ENCODE measurements at regions not wholly inside any gene's neighbourhood (a gene's known extent, or its start where the extent isn't known, plus 50 kb on each side); places are given as distances from the start of the nearest gene placed in this dataset.
"Not testable (repeated sequence)": the region's sequence is repeated elsewhere in the genome, so short reads cannot be mapped to it uniquely, and the experiment has no call there.

- H3K9ac ChIP-seq (ENCODE audit: low read length), result no peak overlapping the region
- TF ChIP-seq EZH2 (IDR thresholded peaks at IDR 0.05; ENCODE audit: borderline replicate concordance, insufficient read depth, low read length, poor library complexity, severe bottlenecking) (no peak), RAD21 (conservative IDR thresholded peaks at IDR 0.05) (no peak), TAF1 (IDR thresholded peaks at IDR 0.05; ENCODE audit: low read depth) (no peak), MXI1 (conservative IDR thresholded peaks at IDR 0.05; ENCODE audit: poor library complexity, severe bottlenecking) (no peak), CTCF (IDR thresholded peaks at IDR 0.05; ENCODE audit: poor library complexity, severe bottlenecking) (no peak), SMC3 (conservative IDR thresholded peaks at IDR 0.05; ENCODE audit: poor library complexity) (no peak), EP300 (conservative IDR thresholded peaks at IDR 0.05; ENCODE audit: poor library complexity, severe bottlenecking) (no peak), POLR2AphosphoS5 (IDR thresholded peaks at IDR 0.05) (no peak)
- H4K20me1 ChIP-seq (ENCODE audit: insufficient read depth), result no peaks in the 10 kb centered on the region
- no peaks in the 10 kb centered on the region for H3K79me2 ChIP-seq (replicated peaks; ENCODE audit: insufficient read depth, low read length)
- H3F3A ChIP-seq (ENCODE audit: insufficient read depth, low read length, poor library complexity, severe bottlenecking), result no peaks in the 10 kb centered on the region
- no peak overlapping the region for H3K4me3 ChIP-seq (ENCODE audit: low read length)
- no peak overlapping the region for H2AFZ ChIP-seq (ENCODE audit: low read depth, low read length)
- peaks cover 6% of the 10 kb centered on the region for H3K27me3 ChIP-seq (ENCODE audit: insufficient read depth, low read depth, low read length)
- no peaks in the 10 kb centered on the region for H3K9me2 ChIP-seq (ENCODE audit: insufficient read depth, low read length)
- H3K4me2 ChIP-seq (ENCODE audit: low read length), result no peak overlapping the region
- no peaks in the 10 kb centered on the region for H3K36me3 ChIP-seq (ENCODE audit: insufficient read depth, low read length)
- no peaks in the 10 kb centered on the region for H3K9me3 ChIP-seq (ENCODE audit: low read length)
- no peak overlapping the region for H3K27ac ChIP-seq (ENCODE audit: low read length)
Observed at GRCh38 chr3:137583256-137583655, 180.9 kb upstream of the SOX14 start.

GRCh38 chr3:137588871-137589270, 175.2 kb upstream of the SOX14 start:
- Histone ChIP-seq H3K27me3 (ENCODE audit: insufficient read depth, low read depth, low read length) (no peaks in the 10 kb centered on the region), H3F3A (ENCODE audit: insufficient read depth, low read length, poor library complexity, severe bottlenecking) (no peaks in the 10 kb centered on the region), H3K9me2 (ENCODE audit: insufficient read depth, low read length) (no peaks in the 10 kb centered on the region), H3K27ac (ENCODE audit: low read length) (no peak overlapping the region), H3K9me3 (ENCODE audit: low read length) (no peaks in the 10 kb centered on the region), H3K79me2 (replicated peaks; ENCODE audit: insufficient read depth, low read length) (no peaks in the 10 kb centered on the region), H3K9ac (ENCODE audit: low read length) (no peak overlapping the region), H3K4me3 (ENCODE audit: low read length) (no peak overlapping the region), H3K36me3 (ENCODE audit: insufficient read depth, low read length) (no peaks in the 10 kb centered on the region), H3K4me2 (ENCODE audit: low read length) (no peak overlapping the region), H4K20me1 (ENCODE audit: insufficient read depth) (no peaks in the 10 kb centered on the region), H2AFZ (ENCODE audit: low read depth, low read length) (no peak overlapping the region)
- TF ChIP-seq TAF1 (IDR thresholded peaks at IDR 0.05; ENCODE audit: low read depth) (no peak), POLR2AphosphoS5 (IDR thresholded peaks at IDR 0.05) (no peak), SMC3 (conservative IDR thresholded peaks at IDR 0.05; ENCODE audit: poor library complexity) (no peak), EZH2 (IDR thresholded peaks at IDR 0.05; ENCODE audit: borderline replicate concordance, insufficient read depth, low read length, poor library complexity, severe bottlenecking) (no peak), REST (IDR thresholded peaks at IDR 0.05; ENCODE audit: borderline replicate concordance) (no peak), RAD21 (conservative IDR thresholded peaks at IDR 0.05) (no peak), MXI1 (conservative IDR thresholded peaks at IDR 0.05; ENCODE audit: poor library complexity, severe bottlenecking) (no peak), EP300 (conservative IDR thresholded peaks at IDR 0.05; ENCODE audit: poor library complexity, severe bottlenecking) (no peak), CTCF (IDR thresholded peaks at IDR 0.05; ENCODE audit: poor library complexity, severe bottlenecking) (no peak)

GRCh38 chr3:137595415-137595814, 168.7 kb upstream of the SOX14 start:
- not testable (repeated sequence) for H3K9me2 ChIP-seq (ENCODE audit: insufficient read depth, low read length); H3K36me3 ChIP-seq (ENCODE audit: insufficient read depth, low read length)

More at GRCh38 chr3:137595415-137595814, 168.7 kb upstream of the SOX14 start:
- H3K4me2 ChIP-seq (ENCODE audit: low read length); H3K27ac ChIP-seq (ENCODE audit: low read length); H4K20me1 ChIP-seq (ENCODE audit: insufficient read depth); H3K4me3 ChIP-seq (ENCODE audit: low read length); H3K9me3 ChIP-seq (ENCODE audit: low read length); H2AFZ ChIP-seq (ENCODE audit: low read depth, low read length); H3F3A ChIP-seq (ENCODE audit: insufficient read depth, low read length, poor library complexity, severe bottlenecking); H3K27me3 ChIP-seq (ENCODE audit: insufficient read depth, low read depth, low read length); H3K79me2 ChIP-seq (replicated peaks; ENCODE audit: insufficient read depth, low read length); H3K9ac ChIP-seq (ENCODE audit: low read length): not testable (repeated sequence)

All from neural cell (in vitro differentiated cells).